ENCODE measurements at regions not wholly inside any gene's neighbourhood (a gene's known extent, or its start where the extent isn't known, plus 50 kb on each side); places are given as distances from the start of the nearest gene placed in this dataset.

- TF ChIP-seq CTCF (IDR thresholded peaks at IDR 0.05; ENCODE audit: low read depth, low read length), result no peak
- H3K4me3 ChIP-seq (ENCODE audit: low read depth, low read length), result no peak overlapping the region
These were observed 434.1 kb downstream of the DTWD2 start for GRCh38 chr5:118554241-118554640.

GRCh38 chr5:118553662-118554061, 434.7 kb downstream of the DTWD2 start:
- no peak for TF ChIP-seq CTCF (IDR thresholded peaks at IDR 0.05; ENCODE audit: low read depth, low read length)
- H3K4me3 ChIP-seq (ENCODE audit: low read depth, low read length), result no peak overlapping the region

- TF ChIP-seq CTCF (IDR thresholded peaks at IDR 0.05; ENCODE audit: low read depth, low read length), result no peak
- H3K4me3 ChIP-seq (ENCODE audit: low read depth, low read length), result no peak overlapping the region
These were observed 435.5 kb downstream of the DTWD2 start for GRCh38 chr5:118552731-118553360.

- no peak overlapping the region for H3K4me3 ChIP-seq (ENCODE audit: low read depth, low read length)
- no peak for TF ChIP-seq CTCF (IDR thresholded peaks at IDR 0.05; ENCODE audit: low read depth, low read length)
These were observed 436.2 kb downstream of the DTWD2 start for GRCh38 chr5:118552146-118552545.

GRCh38 chr5:118551716-118552115, 436.6 kb downstream of the DTWD2 start:
- no peak overlapping the region for H3K4me3 ChIP-seq (ENCODE audit: low read depth, low read length)
- no peak for TF ChIP-seq CTCF (IDR thresholded peaks at IDR 0.05; ENCODE audit: low read depth, low read length)

- TF ChIP-seq CTCF (IDR thresholded peaks at IDR 0.05; ENCODE audit: low read depth, low read length), result no peak
- no peak overlapping the region for H3K4me3 ChIP-seq (ENCODE audit: low read depth, low read length)
These were observed 437.3 kb downstream of the DTWD2 start for GRCh38 chr5:118551031-118551430.

GRCh38 chr5:118548761-118549720, 439.3 kb downstream of the DTWD2 start:
- no peak overlapping the region for H3K4me3 ChIP-seq (ENCODE audit: low read depth, low read length)
- no peak for TF ChIP-seq CTCF (IDR thresholded peaks at IDR 0.05; ENCODE audit: low read depth, low read length)

Measured in WI38 (cell line).